SH-SY5Y (cell line): ENCODE measurements at regions not wholly inside any gene's neighbourhood (a gene's known extent, or its start where the extent isn't known, plus 50 kb on each side); places are given as distances from the start of the nearest gene placed in this dataset.

Experiments
- GATA2 ChIP-seq: IDR thresholded peaks from 2 replicates; pipeline ENCODE4 v1.6.1; 2011; ENCODE audit warnings: mild to moderate bottlenecking, low read depth, low read length
- GATA3 ChIP-seq: IDR thresholded peaks from 2 replicates; pipeline ENCODE4 v1.6.1; 2011; ENCODE audit warnings: low read depth, mild to moderate bottlenecking, low read length, moderate library complexity

DNA sequence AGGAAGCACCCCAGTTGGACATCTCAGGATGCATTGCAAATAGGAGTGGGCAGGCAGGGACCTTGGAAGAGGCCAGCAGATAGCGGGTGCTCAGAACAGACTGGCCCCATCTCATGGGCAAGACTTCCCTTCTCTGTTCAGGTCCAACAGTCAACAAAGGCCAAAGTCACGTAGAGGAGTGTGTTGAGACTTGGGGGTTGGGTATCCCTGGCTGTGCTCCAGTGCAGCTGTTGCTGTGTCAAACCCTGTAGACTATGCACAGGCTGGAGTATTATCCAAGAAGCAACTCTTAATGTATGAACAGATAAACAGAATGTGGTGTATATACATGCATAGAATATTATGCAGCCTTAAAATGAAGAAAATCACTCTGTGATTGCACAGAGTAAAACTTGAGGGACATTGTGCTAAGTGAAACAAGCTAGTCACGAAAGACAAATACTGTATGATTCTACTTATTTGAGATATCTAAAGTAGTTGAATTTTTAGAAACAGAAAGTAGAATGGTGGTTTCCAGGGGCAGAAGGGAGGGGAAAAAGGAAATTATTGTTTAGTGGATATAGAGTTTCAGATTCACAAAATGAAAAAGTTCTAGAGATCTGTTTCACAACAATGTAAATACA, 192.1 kb upstream of the LCORL start:
- TF ChIP-seq GATA3: no peak
- TF ChIP-seq GATA2: no peak
